GM20431 (cell line): ENCODE measurements at regions not wholly inside any gene's neighbourhood (a gene's known extent, or its start where the extent isn't known, plus 50 kb on each side); places are given as distances from the start of the nearest gene placed in this dataset.
"Not testable (repeated sequence)": the region's sequence is repeated elsewhere in the genome, so short reads cannot be mapped to it uniquely, and the experiment has no call there.

Experiments used
- in situ Hi-C: fragments of 300-500 bp; cut with MseI, MboI; formaldehyde crosslinking; loops from one replicate; pipeline ENCODE4 v1.15.0; 2020; ENCODE audit warnings: low sequenced_read_pairs; ENCODE audit not compliant: unreplicated experiment

GRCh38 chr11:103789952-103790351, 246.5 kb upstream of the DDI1 start:
- in situ Hi-C loops = no loop called here

- in situ Hi-C loops = no loop called here
Observed at GRCh38 chr11:103792981-103793468, 243.4 kb upstream of the DDI1 start.

DNA sequence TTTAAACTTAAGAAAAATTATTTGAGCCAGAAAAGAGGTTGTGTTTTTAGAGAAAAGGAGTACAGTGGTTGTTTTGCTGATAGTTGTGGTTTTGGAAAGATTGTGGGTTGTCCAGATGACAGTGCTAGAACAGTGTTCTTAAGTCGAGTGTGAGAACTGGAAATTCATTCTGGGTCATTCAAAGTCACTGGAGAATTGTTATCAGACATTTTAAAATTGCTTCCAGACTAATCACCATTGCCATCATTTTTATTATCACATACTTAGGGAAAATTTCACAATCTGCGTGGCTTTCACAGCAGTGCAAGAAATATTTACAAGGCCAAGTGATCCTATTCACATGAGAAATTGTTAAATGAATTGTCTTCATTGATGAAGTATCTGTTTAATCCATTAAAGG, 242.2 kb upstream of the DDI1 start:
- in situ Hi-C loops = no loop called here

DNA sequence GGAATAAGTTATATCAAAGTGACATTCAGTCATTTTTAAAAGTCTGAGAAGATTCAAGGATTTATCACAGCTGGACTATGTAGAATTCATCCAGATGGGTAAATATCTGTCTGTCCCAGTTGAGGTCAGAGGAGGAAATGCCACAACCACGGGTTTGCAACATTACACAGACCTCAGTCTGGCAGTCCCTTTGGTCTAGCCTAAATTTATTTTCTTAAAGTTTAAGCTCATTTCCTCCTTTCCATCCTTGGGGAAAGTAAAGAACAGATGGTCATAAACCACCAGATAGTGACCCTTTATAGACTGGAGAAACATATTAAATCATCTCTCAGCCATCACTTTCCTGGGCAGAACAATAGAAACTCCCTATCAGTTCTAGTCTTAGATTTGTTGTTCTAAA, 238.4 kb upstream of the DDI1 start:
- in situ Hi-C loops = no loop called here

GRCh38 chr11:103798446-103798845, 238.0 kb upstream of the DDI1 start:
- in situ Hi-C loops = no loop called here

- in situ Hi-C loops = no loop called here
Observed at GRCh38 chr11:103800406-103801114, 235.9 kb upstream of the DDI1 start.

- in situ Hi-C loops = no loop called here
Observed at GRCh38 chr11:103803062-103803461, 233.4 kb upstream of the DDI1 start.

GRCh38 chr11:103805688-103806009, 230.8 kb upstream of the DDI1 start:
- in situ Hi-C loops = no loop called here

GRCh38 chr11:103806130-103806895, 230.1 kb upstream of the DDI1 start:
- in situ Hi-C loops = no loop called here

- in situ Hi-C loops = no loop called here
Observed at GRCh38 chr11:103807806-103808205, 228.6 kb upstream of the DDI1 start.

DNA sequence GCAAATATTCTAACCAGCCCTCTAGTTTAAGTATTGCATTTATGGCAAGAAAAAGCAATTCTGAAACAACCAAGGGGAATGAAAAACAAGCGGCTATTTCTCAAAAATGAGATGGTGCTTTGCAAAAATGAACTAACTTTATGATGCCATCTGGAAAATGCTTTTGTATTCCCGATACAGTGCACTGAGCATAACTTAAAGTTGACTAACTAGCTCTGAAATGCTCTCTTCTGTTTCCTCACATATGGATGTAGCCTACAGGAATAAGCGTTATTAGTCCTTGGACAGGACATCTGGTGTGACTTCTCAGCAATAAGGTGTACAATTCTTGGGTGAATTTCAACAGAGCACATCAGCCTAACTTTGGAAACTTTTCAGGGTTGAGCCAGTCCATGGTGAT, 228.2 kb upstream of the DDI1 start:
- in situ Hi-C loops = no loop called here

GRCh38 chr11:103811870-103812455, 224.5 kb upstream of the DDI1 start:
- in situ Hi-C loops = no loop called here

GRCh38 chr11:103812680-103813079, 223.8 kb upstream of the DDI1 start:
- in situ Hi-C loops = no loop called here

- in situ Hi-C loops = not testable (repeated sequence)
Observed at GRCh38 chr11:103820345-103820744, 216.1 kb upstream of the DDI1 start.

DNA sequence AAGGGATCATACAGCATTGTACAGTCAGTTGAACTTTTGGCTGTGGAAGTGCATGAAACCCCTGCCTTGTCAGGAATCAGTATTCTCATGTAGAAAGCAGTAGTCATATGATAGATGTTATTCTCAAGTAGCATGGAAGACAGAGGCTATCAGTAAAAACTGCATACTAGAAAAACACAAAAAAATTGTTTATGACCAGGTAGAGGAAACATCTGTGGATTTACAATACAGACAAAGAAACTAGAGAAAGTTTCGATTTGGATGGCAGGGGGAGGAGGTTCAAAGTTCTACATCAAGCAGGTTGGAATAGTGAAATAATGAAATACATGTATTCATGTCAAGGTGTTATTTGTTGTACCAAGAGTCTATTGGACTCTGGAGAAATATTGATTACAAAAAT, 212.3 kb upstream of the DDI1 start:
- in situ Hi-C loops = no loop called here

GRCh38 chr11:103825469-103825868, 211.0 kb upstream of the DDI1 start:
- in situ Hi-C loops = no loop called here

- in situ Hi-C loops = no loop called here
Observed at GRCh38 chr11:103826856-103827255, 209.6 kb upstream of the DDI1 start.

DNA sequence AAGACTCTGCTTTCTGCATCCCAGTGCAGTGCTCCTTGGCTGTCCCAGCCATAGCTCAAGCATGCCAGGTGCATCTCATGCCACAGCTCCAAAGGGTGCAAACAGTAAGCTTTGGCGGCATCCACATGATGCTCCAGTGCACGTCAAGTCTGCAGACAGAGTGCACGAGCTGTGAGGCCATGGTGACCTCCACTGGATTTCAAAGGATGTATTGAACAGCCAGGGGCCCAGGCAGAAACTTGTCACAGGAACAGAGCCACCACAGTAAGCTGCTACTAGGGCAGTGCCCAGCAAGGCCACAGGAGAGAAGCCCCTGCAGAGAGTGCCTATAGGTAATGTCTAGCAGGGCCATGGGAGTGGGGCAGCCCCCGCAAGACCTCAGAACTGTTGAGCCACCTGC, 206.8 kb upstream of the DDI1 start:
- in situ Hi-C loops = no loop called here

GRCh38 chr11:103830205-103830604, 206.2 kb upstream of the DDI1 start:
- in situ Hi-C loops = no loop called here

DNA sequence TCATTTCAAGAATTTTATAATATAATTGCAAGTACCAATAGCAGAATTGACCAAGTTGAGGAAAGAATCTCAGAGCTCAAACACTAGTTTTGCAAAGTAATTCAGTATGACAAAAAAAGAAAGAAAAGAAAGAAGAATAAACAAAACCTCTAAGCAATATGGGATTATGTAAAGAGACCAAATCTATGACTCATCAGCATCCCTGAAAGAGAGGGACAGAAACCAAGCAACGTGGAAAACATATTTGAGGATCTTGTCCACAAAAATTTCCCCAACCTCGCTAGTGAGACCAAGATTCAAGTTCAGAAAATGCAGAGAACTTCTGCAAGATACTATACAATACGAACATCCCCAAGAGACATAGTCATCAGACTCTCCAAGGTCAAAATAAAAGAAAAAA, 203.7 kb upstream of the DDI1 start:
- in situ Hi-C loops = no loop called here

DNA sequence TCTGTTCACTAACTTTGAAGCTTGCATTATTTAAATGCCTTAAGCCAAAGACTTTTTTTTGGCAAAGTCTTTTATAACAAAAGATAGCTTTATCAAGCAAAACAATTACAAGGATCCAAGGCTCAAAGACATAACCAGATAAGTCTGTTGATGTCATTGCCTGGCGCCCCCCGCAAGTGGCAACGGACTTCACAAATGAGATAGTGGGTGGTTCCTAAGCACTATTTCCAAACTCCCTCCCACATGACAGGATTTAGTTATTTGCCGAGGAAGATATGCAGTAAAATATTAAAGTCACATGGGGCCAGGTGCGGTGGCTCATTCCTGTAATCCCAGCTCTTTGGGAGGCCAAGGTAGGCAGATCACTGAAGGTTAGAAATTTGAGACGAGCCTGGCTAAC, 194.2 kb upstream of the DDI1 start:
- in situ Hi-C loops = no loop called here
